DOHH2 (cell line): ENCODE measurements at regions not wholly inside any gene's neighbourhood (a gene's known extent, or its start where the extent isn't known, plus 50 kb on each side); places are given as distances from the start of the nearest gene placed in this dataset.

Source experiments
- EZH2phosphoT487 ChIP-seq: fragments of 200-600 bp; sonication (generic); IDR thresholded peaks from 2 replicates; pipeline ENCODE4 v1.6.1; 2017; ENCODE audit warnings: borderline replicate concordance, mild to moderate bottlenecking, antibody characterized with exemption, low read length, moderate library complexity, mixed read lengths
- TF ChIP-seq, protein P1 (sequence below): fragments of 200-600 bp; sonication (generic); IDR thresholded peaks from one replicate; pipeline ENCODE4 v1.5.1; 2014; ENCODE audit warnings: antibody characterized with exemption, mild to moderate bottlenecking, low read depth, low read length; ENCODE audit not compliant: poor library complexity, severe bottlenecking

DNA sequence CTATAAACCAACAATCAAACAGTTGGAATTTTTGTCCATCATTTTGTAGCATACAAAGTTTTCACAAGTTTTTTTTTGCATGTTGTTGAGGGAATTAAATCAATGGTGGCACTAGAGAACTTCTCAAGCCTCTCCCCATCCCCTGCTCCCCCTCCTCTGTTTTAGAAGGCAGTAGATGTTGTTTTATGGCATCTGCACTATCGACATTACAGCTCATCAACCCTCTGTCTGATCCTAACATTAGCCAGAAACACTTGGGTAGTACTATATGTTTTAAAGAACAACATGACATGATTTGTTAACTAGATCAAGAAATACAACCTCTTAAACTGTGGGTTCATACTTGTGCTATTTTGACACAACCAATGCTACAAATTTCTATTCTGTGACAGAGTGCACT, 306.5 kb upstream of the NR5A2 start:
- TF ChIP-seq, protein P1, sequence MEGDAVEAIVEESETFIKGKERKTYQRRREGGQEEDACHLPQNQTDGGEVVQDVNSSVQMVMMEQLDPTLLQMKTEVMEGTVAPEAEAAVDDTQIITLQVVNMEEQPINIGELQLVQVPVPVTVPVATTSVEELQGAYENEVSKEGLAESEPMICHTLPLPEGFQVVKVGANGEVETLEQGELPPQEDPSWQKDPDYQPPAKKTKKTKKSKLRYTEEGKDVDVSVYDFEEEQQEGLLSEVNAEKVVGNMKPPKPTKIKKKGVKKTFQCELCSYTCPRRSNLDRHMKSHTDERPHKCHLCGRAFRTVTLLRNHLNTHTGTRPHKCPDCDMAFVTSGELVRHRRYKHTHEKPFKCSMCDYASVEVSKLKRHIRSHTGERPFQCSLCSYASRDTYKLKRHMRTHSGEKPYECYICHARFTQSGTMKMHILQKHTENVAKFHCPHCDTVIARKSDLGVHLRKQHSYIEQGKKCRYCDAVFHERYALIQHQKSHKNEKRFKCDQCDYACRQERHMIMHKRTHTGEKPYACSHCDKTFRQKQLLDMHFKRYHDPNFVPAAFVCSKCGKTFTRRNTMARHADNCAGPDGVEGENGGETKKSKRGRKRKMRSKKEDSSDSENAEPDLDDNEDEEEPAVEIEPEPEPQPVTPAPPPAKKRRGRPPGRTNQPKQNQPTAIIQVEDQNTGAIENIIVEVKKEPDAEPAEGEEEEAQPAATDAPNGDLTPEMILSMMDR, result no peak
- TF ChIP-seq EZH2phosphoT487, result no peak
